ENCODE measurements at regions not wholly inside any gene's neighbourhood (a gene's known extent, or its start where the extent isn't known, plus 50 kb on each side); places are given as distances from the start of the nearest gene placed in this dataset.

DNA sequence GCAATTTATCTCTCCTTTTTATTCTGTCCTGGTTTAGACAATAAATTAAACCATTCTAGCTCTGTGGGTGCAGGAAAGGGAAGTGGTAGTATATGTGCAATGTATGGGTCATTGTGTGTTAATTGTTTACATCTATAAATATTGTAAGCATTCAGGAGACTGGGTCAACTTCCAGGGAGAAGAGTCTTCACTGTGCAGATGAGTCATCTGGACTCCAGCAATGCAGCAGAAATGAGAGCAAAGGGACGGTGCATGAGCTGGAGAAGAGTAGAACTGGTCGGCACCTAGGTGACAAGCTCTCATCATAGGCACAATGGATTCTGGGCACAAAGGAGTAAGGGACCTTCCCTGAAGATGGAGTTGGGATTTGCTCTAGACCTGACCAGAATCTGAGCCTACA lies 211.1 kb upstream of the DAAM1 start:
- TF ChIP-seq SIN3A (IDR thresholded peaks at IDR 0.05; ENCODE audit: borderline replicate concordance, low read depth, low read length) (no peak), SMC3 (IDR thresholded peaks at IDR 0.05; ENCODE audit: low read depth, low read length) (no peak), MEF2A (IDR thresholded peaks at IDR 0.05; ENCODE audit: borderline replicate concordance, low read depth) (no peak), EP300 (IDR thresholded peaks at IDR 0.05; ENCODE audit: borderline replicate concordance in 1 of 2, low read depth in 1 of 2, low read length in 1 of 2) (no peak), TCF12 (IDR thresholded peaks at IDR 0.05) (no peak)
- Histone ChIP-seq H3F3A (replicated peaks; ENCODE audit: insufficient read depth) (no peaks in the 10 kb centered on the region), H3K4me3 (ENCODE audit: low read depth in 2 of 2, low read length in 1 of 2) (no peak overlapping the region), H3K36me3 (replicated peaks in 1 of 2; ENCODE audit: control insufficient read depth in 1 of 2, insufficient read depth in 2 of 2, low read length in 1 of 2) (no peaks in the 10 kb centered on the region), H3K9me3 (no peaks in the 10 kb centered on the region), H2AFZ (ENCODE audit: low read depth) (no peak overlapping the region), H3K4me2 (no peak overlapping the region), H4K20me1 (ENCODE audit: insufficient read depth) (no peaks in the 10 kb centered on the region), H3K27ac (ENCODE audit: low read depth in 2 of 2, low read length in 1 of 2) (no peak overlapping the region), H3K9ac (no peak overlapping the region), H3K9me2 (no peaks in the 10 kb centered on the region), H3K4me1 (ENCODE audit: control insufficient read depth in 1 of 2, insufficient read depth in 2 of 2, low read depth in 1 of 2, low read length in 1 of 2) (no peaks in the 10 kb centered on the region), H3K27me3 (ENCODE audit: insufficient read depth) (no peaks in the 10 kb centered on the region), H3K79me2 (ENCODE audit: insufficient read depth) (no peaks in the 10 kb centered on the region)
- POLR2A ChIA-PET: no interaction called here
- WGBS (ENCODE audit: low lambda C conversion rate): 51% methylated on average over 2 of the region's 2 CpGs
- CTCF ChIA-PET: interaction anchor here (1.0 kb wide), 1 partner anchor 476 kb away, joined by 3 read pairs; no protein-coding TSS in a partner anchor
- no peak for DNase-seq

DNA sequence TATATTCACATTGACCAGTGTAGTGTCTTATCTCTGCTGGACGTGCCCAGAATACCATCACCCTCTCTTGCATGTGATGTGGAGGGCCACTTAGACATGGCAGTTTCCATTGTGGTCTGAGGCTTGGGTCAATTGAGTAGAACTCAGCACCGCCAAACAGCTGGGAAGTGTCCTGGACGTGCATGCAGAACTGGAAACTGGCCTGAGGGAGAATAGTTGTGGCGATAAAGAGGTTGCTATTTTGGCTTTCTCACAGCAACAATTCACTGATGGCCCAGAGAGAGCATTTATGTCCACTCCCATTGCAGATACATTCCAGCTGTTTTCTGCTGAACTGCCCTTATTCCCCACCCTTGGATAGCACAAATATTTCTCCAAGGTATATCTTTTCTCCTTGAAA lies 210.1 kb upstream of the DAAM1 start:
- no peaks in the 10 kb centered on the region for H3K4me1 ChIP-seq (ENCODE audit: control insufficient read depth in 1 of 2, insufficient read depth in 2 of 2, low read depth in 1 of 2, low read length in 1 of 2)
- no peaks in the 10 kb centered on the region for H3K9me2 ChIP-seq
- H4K20me1 ChIP-seq (ENCODE audit: insufficient read depth): no peaks in the 10 kb centered on the region
- no peaks in the 10 kb centered on the region for H3K27me3 ChIP-seq (ENCODE audit: insufficient read depth)
- ChIA-PET CTCF (no interaction called here), POLR2A (no interaction called here)
- no peak overlapping the region for H3K9ac ChIP-seq
- no peaks in the 10 kb centered on the region for H3F3A ChIP-seq (replicated peaks; ENCODE audit: insufficient read depth)
- H3K27ac ChIP-seq (ENCODE audit: low read depth in 2 of 2, low read length in 1 of 2): no peak overlapping the region
- no peak overlapping the region for H2AFZ ChIP-seq (ENCODE audit: low read depth)
- DNase-seq: no peak
- no peak for TF ChIP-seq TAF1 (IDR thresholded peaks at IDR 0.05; ENCODE audit: borderline replicate concordance, low read depth, low read length)
- TF ChIP-seq RFX5 (IDR thresholded peaks at IDR 0.05; ENCODE audit: low read length): no peak
- TF ChIP-seq, protein P1, sequence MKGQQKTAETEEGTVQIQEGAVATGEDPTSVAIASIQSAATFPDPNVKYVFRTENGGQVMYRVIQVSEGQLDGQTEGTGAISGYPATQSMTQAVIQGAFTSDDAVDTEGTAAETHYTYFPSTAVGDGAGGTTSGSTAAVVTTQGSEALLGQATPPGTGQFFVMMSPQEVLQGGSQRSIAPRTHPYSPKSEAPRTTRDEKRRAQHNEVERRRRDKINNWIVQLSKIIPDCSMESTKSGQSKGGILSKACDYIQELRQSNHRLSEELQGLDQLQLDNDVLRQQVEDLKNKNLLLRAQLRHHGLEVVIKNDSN (IDR thresholded peaks at IDR 0.05; ENCODE audit: borderline replicate concordance, low read depth): no peak
- no peak for TF ChIP-seq TEAD4 (IDR thresholded peaks at IDR 0.05; ENCODE audit: borderline replicate concordance, insufficient read depth)
- no peak for TF ChIP-seq POLR2AphosphoS5 (IDR thresholded peaks at IDR 0.05; ENCODE audit: low read depth, low read length)
- no peak for TF ChIP-seq CHD2 (IDR thresholded peaks at IDR 0.05; ENCODE audit: low read length, partially characterized antibody)
- TF ChIP-seq, protein P2, sequence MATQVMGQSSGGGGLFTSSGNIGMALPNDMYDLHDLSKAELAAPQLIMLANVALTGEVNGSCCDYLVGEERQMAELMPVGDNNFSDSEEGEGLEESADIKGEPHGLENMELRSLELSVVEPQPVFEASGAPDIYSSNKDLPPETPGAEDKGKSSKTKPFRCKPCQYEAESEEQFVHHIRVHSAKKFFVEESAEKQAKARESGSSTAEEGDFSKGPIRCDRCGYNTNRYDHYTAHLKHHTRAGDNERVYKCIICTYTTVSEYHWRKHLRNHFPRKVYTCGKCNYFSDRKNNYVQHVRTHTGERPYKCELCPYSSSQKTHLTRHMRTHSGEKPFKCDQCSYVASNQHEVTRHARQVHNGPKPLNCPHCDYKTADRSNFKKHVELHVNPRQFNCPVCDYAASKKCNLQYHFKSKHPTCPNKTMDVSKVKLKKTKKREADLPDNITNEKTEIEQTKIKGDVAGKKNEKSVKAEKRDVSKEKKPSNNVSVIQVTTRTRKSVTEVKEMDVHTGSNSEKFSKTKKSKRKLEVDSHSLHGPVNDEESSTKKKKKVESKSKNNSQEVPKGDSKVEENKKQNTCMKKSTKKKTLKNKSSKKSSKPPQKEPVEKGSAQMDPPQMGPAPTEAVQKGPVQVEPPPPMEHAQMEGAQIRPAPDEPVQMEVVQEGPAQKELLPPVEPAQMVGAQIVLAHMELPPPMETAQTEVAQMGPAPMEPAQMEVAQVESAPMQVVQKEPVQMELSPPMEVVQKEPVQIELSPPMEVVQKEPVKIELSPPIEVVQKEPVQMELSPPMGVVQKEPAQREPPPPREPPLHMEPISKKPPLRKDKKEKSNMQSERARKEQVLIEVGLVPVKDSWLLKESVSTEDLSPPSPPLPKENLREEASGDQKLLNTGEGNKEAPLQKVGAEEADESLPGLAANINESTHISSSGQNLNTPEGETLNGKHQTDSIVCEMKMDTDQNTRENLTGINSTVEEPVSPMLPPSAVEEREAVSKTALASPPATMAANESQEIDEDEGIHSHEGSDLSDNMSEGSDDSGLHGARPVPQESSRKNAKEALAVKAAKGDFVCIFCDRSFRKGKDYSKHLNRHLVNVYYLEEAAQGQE (IDR thresholded peaks at IDR 0.05; ENCODE audit: low read depth, low read length): no peak
- TF ChIP-seq, protein P3, sequence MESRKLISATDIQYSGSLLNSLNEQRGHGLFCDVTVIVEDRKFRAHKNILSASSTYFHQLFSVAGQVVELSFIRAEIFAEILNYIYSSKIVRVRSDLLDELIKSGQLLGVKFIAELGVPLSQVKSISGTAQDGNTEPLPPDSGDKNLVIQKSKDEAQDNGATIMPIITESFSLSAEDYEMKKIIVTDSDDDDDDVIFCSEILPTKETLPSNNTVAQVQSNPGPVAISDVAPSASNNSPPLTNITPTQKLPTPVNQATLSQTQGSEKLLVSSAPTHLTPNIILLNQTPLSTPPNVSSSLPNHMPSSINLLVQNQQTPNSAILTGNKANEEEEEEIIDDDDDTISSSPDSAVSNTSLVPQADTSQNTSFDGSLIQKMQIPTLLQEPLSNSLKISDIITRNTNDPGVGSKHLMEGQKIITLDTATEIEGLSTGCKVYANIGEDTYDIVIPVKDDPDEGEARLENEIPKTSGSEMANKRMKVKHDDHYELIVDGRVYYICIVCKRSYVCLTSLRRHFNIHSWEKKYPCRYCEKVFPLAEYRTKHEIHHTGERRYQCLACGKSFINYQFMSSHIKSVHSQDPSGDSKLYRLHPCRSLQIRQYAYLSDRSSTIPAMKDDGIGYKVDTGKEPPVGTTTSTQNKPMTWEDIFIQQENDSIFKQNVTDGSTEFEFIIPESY (IDR thresholded peaks at IDR 0.05; ENCODE audit: borderline replicate concordance, low read depth): no peak
- no peak for TF ChIP-seq RAD21 (IDR thresholded peaks at IDR 0.05; ENCODE audit: low read length)
- TF ChIP-seq RXRA (IDR thresholded peaks at IDR 0.05; ENCODE audit: borderline replicate concordance, low read depth): no peak
- no peak for TF ChIP-seq GABPA (IDR thresholded peaks at IDR 0.05; ENCODE audit: low read depth)
- TF ChIP-seq MXI1 (IDR thresholded peaks at IDR 0.05; ENCODE audit: low read depth, low read length): no peak
- TF ChIP-seq SMC3 (IDR thresholded peaks at IDR 0.05; ENCODE audit: low read depth, low read length): no peak
- no peak for TF ChIP-seq JUND (IDR thresholded peaks at IDR 0.05)
- TF ChIP-seq, protein P4, sequence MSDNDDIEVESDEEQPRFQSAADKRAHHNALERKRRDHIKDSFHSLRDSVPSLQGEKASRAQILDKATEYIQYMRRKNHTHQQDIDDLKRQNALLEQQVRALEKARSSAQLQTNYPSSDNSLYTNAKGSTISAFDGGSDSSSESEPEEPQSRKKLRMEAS (IDR thresholded peaks at IDR 0.05; ENCODE audit: low read depth): no peak
- TF ChIP-seq YY1 (IDR thresholded peaks at IDR 0.05; ENCODE audit: low read depth): no peak
- no peaks in the 10 kb centered on the region for H3K79me2 ChIP-seq (ENCODE audit: insufficient read depth)
- no peak overlapping the region for H3K4me2 ChIP-seq
- H3K4me3 ChIP-seq (ENCODE audit: low read depth in 2 of 2, low read length in 1 of 2): no peak overlapping the region
- no peaks in the 10 kb centered on the region for H3K36me3 ChIP-seq (replicated peaks in 1 of 2; ENCODE audit: control insufficient read depth in 1 of 2, insufficient read depth in 2 of 2, low read length in 1 of 2)
- WGBS (ENCODE audit: low lambda C conversion rate): 75% methylated on average over 4 of the region's 4 CpGs
- H3K9me3 ChIP-seq: no peaks in the 10 kb centered on the region
